Hypothalamus (tissue), 51 donors: ENCODE measurements at regions not wholly inside any gene's neighbourhood (a gene's known extent, or its start where the extent isn't known, plus 50 kb on each side); places are given as distances from the start of the nearest gene placed in this dataset.
"Not testable (repeated sequence)": the region's sequence is repeated elsewhere in the genome, so short reads cannot be mapped to it uniquely, and the experiment has no call there.

Source experiments
- DNase-seq, 51 donors: peaks; one replicate each; lab custom pipeline; 2025; lab: John Stamatoyannopoulos, UW

DNA sequence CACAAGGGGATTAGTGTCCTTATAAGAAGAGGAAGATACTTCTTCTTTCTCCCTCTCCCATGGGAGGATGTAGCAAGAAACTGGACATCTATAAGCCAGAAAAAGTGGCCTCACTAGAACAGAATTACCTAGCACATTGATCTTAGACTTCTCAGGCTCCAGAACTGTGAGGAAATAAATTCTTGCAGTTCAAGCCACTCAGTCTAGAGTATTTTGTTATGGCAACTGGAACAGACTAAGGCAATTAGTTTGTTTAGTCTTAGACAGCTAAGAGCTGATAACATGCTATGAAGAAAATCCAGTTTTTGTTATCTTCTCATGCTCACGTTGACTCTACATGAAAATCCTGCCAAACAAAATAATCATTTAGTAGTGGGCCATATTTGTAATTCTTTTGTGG lies 627.6 kb upstream of the PHF14 start:
- no peak for DNase-seq

GRCh38 chr7:10355816-10356215 lies 617.9 kb upstream of the PHF14 start:
- DNase-seq, result no peak

DNA sequence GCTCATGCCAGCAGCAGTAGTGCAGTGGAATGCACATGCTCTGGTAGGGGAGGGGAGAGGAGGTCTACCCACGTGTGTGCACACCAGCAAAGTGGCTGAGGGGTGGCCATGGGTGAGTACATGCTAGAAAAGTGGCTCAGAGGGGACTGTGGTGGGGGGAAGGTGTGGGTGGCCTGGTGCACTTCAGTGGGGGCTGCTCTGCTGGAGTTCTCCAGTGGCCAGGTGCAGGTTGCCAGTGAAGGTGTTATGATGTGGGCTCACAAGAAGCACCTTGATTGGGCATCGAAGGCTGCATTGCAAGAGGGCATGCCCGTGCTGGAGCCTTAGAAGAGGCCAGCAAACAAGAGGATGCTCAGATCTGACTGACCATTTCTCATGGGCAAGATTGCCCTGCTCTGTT lies 613.6 kb upstream of the PHF14 start:
- no peak for DNase-seq

- DNase-seq, result no peak
Measured at GRCh38 chr7:10401793-10402192, 571.9 kb upstream of the PHF14 start.

- peak in 14 of 51 donors; percentile 0 to 50 (median 2) for DNase-seq
Measured at GRCh38 chr7:10412422-10413019, 561.2 kb upstream of the PHF14 start.

DNA sequence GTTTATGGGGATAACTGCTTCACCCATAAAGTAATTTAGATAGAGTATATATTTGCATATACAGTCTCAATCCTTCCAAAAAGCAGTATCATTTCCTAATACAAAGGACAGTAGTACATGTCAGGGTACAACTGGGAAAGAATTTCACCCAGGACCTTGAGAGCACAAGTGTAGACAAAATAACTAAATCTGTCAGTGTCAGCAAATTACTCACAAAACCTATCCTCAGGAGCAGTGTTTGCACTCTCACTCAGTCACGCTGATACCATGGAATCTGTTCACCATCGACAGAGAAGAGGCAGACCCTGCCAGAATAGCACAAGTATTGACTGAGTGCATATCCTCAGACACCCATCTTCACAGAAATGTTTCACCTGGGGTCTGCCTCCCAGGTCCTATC lies 554.7 kb upstream of the PHF14 start:
- DNase-seq, result no peak

DNA sequence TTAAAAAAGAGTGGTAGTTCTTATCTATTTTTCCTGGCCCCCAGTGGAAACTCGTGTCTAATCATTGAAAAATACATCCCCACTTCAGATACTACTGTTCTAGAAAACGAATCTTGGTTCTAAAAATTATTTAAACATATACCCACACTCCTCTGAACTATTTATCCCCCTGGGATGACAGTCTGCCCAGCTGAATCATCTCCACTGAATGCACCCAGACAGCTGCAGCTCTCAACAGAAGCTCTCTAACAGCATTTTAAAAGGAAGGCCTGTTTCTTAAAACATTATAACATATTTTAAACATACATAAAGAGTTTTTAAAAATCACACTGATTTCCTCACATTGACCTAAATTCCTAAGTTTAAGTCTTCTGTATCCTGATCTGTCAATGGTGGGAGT lies 544.6 kb upstream of the PHF14 start:
- DNase-seq, result peak in 2 of 51 donors; percentile 0 to 4

DNA sequence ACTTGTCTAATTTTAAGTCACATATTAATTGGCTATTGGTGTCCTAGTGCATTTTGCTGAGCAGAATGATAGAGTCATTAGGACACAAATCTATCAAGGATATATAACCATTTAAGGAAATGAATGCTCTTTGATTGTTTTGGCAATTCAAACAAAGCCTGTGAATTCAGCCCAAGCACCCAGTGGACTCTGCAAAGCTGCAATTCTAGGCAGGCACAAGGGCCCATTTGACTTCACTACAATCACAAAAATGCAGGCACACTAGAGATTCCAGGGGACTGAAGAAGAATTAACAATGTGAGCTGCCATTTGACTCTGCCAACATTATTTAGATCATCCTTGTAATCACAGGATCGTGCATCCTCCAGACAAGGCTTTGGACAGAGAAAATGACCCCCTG lies 544.2 kb upstream of the PHF14 start:
- peak in 12 of 51 donors; percentile 2 to 31 (median 12) for DNase-seq

DNA sequence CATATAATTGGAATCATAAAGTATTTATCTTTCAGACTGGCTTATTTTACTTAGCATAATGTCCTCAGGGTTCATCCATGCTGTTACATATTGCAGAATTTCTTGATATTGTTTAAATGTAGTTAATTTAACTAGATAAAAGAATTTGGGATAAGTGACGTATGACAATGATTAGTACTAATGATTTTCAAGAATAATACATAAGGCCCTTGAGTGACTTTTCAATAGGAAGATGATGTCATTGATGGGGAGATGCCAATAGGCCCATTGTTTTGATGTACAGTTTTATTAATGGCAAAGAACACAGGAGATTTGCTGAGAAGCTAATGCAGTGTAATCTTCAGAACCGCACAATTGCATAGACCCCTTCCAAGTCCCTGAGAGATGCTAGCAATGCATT lies 537.4 kb upstream of the PHF14 start:
- no peak for DNase-seq

GRCh38 chr7:10439027-10439426 lies 534.6 kb upstream of the PHF14 start:
- DNase-seq, result no peak

DNA sequence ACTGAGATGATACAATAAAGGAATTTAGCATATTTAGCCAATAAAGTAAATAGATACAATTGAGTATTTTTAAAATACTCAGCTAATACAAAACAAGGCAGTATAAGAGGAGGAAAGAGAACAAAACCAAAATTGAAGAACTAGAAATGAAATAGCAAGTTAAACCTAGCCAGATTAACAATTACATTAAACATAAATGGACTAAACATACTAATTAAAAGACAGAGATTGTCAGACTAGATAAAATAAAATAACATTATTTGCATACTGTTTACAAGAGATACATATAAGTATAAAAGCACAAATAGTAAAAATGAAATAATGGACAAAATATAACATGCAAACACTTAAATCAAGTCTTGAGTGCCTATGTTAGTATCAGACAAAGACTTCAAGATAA lies 517.7 kb upstream of the PHF14 start:
- DNase-seq, result no peak

DNA sequence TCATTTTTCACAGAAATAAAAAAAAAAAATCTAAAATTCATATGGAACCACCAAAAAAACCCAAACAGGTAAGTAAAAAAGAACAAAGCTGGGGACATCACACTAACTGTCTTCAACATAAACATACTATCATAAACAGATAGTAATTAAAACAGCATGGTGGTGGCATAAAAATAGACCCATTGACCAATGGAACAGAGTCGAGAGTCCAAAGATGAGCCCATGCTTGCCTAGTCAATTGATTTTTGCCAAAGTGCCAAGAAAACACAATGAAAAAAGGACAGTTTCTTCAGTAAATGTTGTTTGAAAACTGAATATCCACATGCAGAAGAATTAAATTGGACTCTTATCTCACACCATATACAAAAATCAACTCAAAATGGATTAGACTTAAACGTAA lies 513.2 kb upstream of the PHF14 start:
- no peak for DNase-seq

GRCh38 chr7:10463701-10464100 lies 510.0 kb upstream of the PHF14 start:
- DNase-seq, result no peak

GRCh38 chr7:10465536-10465935 lies 508.1 kb upstream of the PHF14 start:
- not testable (repeated sequence) for DNase-seq

DNA sequence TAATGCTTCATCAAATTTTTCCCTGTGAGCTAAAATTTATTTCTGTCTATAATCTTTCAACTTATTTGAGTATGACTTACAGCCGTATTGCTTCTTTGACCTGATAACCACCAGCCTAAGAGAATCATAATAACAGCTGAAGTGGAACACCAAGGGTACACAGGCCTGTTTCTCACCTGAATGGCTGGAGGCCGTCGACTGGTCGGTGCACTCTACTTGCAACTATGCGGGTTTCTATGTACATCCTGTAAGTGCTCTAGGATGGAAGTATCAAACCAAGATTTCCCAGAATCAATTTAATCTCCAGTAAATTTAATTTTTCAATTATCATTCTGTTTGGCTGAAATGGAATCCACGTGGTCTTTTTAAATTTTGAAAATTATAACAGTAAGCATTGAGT lies 504.8 kb upstream of the PHF14 start:
- no peak for DNase-seq

GRCh38 chr7:10469476-10469875 lies 504.2 kb upstream of the PHF14 start:
- no peak for DNase-seq

GRCh38 chr7:10471280-10472058 lies 502.2 kb upstream of the PHF14 start:
- no peak for DNase-seq

- DNase-seq, result no peak
Measured at GRCh38 chr7:10472115-10472514, 501.6 kb upstream of the PHF14 start.

DNA sequence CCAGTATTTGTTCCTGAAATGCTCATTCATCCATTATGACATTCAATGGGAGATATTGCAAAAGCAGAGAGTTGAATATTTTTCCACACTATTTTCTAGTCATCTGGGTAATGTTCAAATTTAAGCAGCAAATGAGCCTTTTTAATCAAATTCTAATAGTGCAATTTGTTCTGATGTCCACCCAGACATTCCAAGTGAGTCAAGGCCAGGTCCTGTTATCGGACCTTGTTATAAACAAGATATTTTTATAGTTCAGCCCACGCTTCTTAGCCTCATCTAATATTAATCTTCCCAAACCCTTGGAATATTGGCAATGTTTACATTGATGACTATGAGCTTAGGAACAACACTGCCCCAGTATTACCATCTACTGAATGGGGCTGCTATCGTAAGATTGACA lies 500.1 kb upstream of the PHF14 start:
- DNase-seq, result no peak

- no peak for DNase-seq
Measured at GRCh38 chr7:10474048-10474447, 499.6 kb upstream of the PHF14 start.

DNA sequence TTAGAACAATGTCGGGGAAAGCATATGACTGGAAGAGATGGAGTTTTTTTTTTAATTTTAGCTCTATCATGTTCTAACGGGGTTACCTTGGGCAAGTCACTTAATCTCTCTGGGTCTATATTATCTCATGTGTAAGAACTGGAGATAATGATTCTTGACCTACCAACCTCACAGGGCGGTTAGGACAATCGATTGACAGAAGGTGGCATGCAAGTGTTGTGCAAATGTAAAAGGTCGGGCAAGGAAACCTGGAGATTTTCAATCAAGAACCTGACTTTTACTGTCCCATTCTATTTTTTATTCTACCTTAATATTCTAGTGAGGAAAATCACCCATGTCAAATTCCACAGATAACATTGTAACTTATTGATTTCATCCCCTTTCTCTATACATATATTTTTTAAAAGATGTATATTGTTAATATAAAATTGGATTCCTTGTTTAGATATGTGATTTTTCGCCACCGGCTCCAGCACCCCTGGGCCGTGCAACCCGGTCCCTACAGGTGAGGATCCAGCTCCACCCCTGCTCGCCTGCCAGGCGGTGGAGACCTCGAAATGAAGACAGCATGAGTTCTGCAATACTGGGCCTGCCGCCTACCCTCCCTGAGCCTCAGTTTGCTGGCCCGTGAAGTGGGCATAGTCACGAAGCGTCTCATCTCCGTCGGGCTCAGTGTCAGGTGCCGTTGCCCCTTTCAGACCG lies 497.6 kb upstream of the PHF14 start:
- no peak for DNase-seq

GRCh38 chr7:10476642-10477041 lies 497.0 kb upstream of the PHF14 start:
- no peak for DNase-seq
